ENCODE measurements at regions not wholly inside any gene's neighbourhood (a gene's known extent, or its start where the extent isn't known, plus 50 kb on each side); places are given as distances from the start of the nearest gene placed in this dataset.

GRCh38 chr7:445563-446288 is 73.9 kb downstream of the PDGFA start:
- Histone ChIP-seq H3K27me3 (ENCODE audit: control insufficient read depth in 3 of 3, insufficient read depth in 3 of 3, low read length in 3 of 3) (peaks cover 0 to 10% (median 0%) of the 10 kb centered on the region in 3 donors), H3K4me1 (ENCODE audit: control insufficient read depth in 3 of 3, insufficient read depth in 3 of 3, low read length in 3 of 3) (peaks cover 10 to 39% (median 19%) of the 10 kb centered on the region in 3 donors)

GRCh38 chr7:446289-446935 is 73.2 kb downstream of the PDGFA start:
- Histone ChIP-seq H3K36me3 (ENCODE audit: control insufficient read depth in 3 of 3, insufficient read depth in 3 of 3, low read length in 3 of 3) (no peaks in the 10 kb centered on the region), H3K9me3 (ENCODE audit: control insufficient read depth in 3 of 3, low read length in 3 of 3) (no peaks in the 10 kb centered on the region)

More at GRCh38 chr7:445563-446288, 73.9 kb downstream of the PDGFA start:
- H3K9me3 ChIP-seq (ENCODE audit: control insufficient read depth in 3 of 3, low read length in 3 of 3): no peaks in the 10 kb centered on the region
- no peak overlapping the region for H3K27ac ChIP-seq (ENCODE audit: low read depth, low read length)
- H3K36me3 ChIP-seq (ENCODE audit: control insufficient read depth in 3 of 3, insufficient read depth in 3 of 3, low read length in 3 of 3): no peaks in the 10 kb centered on the region
- no peak overlapping the region for H3K4me3 ChIP-seq (ENCODE audit: low read length in 3 of 3)
- no peak overlapping the region for H3K9ac ChIP-seq (ENCODE audit: low read depth in 1 of 3, low read length in 3 of 3)

More at GRCh38 chr7:446289-446935, 73.2 kb downstream of the PDGFA start:
- peaks cover 0 to 17% (median 3%) of the 10 kb centered on the region in 3 donors for H3K27me3 ChIP-seq (ENCODE audit: control insufficient read depth in 3 of 3, insufficient read depth in 3 of 3, low read length in 3 of 3)
- peaks cover 9 to 34% (median 16%) of the 10 kb centered on the region in 3 donors for H3K4me1 ChIP-seq (ENCODE audit: control insufficient read depth in 3 of 3, insufficient read depth in 3 of 3, low read length in 3 of 3)
- H3K9ac ChIP-seq (ENCODE audit: low read depth in 1 of 3, low read length in 3 of 3): no peak overlapping the region
- no peak overlapping the region for H3K4me3 ChIP-seq (ENCODE audit: low read length in 3 of 3)
- no peak overlapping the region for H3K27ac ChIP-seq (ENCODE audit: low read depth, low read length)

Measured in skeletal muscle tissue (tissue), 3 donors.